HG03097 (cell line): ENCODE measurements at regions not wholly inside any gene's neighbourhood (a gene's known extent, or its start where the extent isn't known, plus 50 kb on each side); places are given as distances from the start of the nearest gene placed in this dataset.

Experiments
- ATAC-seq: cut with Tn5 transposase; IDR thresholded peaks from one replicate; pipeline ENCODE4 v1.9.1; 2021; ENCODE audit not compliant: unreplicated experiment, low FRiP score

GRCh38 chr7:54701982-54702381, 57.0 kb downstream of the SEC61G start:
- ATAC-seq: no peak

GRCh38 chr7:54699715-54700114, 59.3 kb downstream of the SEC61G start:
- no peak for ATAC-seq

- ATAC-seq: no peak
Measured at GRCh38 chr7:54697659-54698186, 61.3 kb downstream of the SEC61G start.

GRCh38 chr7:54690892-54691291, 68.1 kb downstream of the SEC61G start:
- ATAC-seq: no peak

- no peak for ATAC-seq
Measured at GRCh38 chr7:54690050-54690443, 69.0 kb downstream of the SEC61G start.

GRCh38 chr7:54689394-54690049, 69.5 kb downstream of the SEC61G start:
- ATAC-seq: no peak

GRCh38 chr7:54687462-54688212, 71.4 kb downstream of the SEC61G start:
- ATAC-seq: no peak

GRCh38 chr7:54680377-54681005, 78.5 kb downstream of the SEC61G start:
- no peak for ATAC-seq

- no peak for ATAC-seq
Measured at GRCh38 chr7:54679490-54679817, 79.6 kb downstream of the SEC61G start.

- no peak for ATAC-seq
Measured at GRCh38 chr7:54678763-54679489, 80.1 kb downstream of the SEC61G start.

- ATAC-seq: no peak
Measured at GRCh38 chr7:54674891-54675290, 84.1 kb downstream of the SEC61G start.

GRCh38 chr7:54672519-54672918, 86.5 kb downstream of the SEC61G start:
- no peak for ATAC-seq

GRCh38 chr7:54664235-54665228, 94.5 kb downstream of the SEC61G start:
- peak; percentile 93 for ATAC-seq

GRCh38 chr7:54663603-54664234, 95.3 kb downstream of the SEC61G start:
- no peak for ATAC-seq

GRCh38 chr7:54663186-54663585, 95.8 kb downstream of the SEC61G start:
- no peak for ATAC-seq

- no peak for ATAC-seq
Measured at GRCh38 chr7:54662701-54663100, 96.3 kb downstream of the SEC61G start.

GRCh38 chr7:54653905-54654304, 105.1 kb downstream of the SEC61G start:
- no peak for ATAC-seq

- no peak for ATAC-seq
Measured at GRCh38 chr7:54643064-54643463, 100.9 kb downstream of the VSTM2A start.

- ATAC-seq: no peak
Measured at GRCh38 chr7:54637712-54638396, 95.7 kb downstream of the VSTM2A start.
